T-helper 1 cell treated with Interleukin-12 subunit alpha and Interleukin-12 subunit beta and Interleukin-4 antibody, amounts not matched to agents 30 μg/mL and 1 μg/mL, for 36 hours (primary cell): ENCODE measurements at regions not wholly inside any gene's neighbourhood (a gene's known extent, or its start where the extent isn't known, plus 50 kb on each side); places are given as distances from the start of the nearest gene placed in this dataset.

Experiments
- H3K27ac Mint-ChIP-seq: one replicate; pipeline ENCODE4 v1.8.0; 2021; ENCODE audit warnings: mild to moderate bottlenecking, mixed read lengths
- H3K27me3 Mint-ChIP-seq: one replicate; pipeline ENCODE4 v1.8.0; 2021; ENCODE audit warnings: low read depth, mixed read lengths
- H3K36me3 Mint-ChIP-seq: one replicate; pipeline ENCODE4 v1.8.0; 2021; ENCODE audit warnings: low read depth, mixed read lengths
- H3K4me1 Mint-ChIP-seq: one replicate; pipeline ENCODE4 v1.8.0; 2021; ENCODE audit warnings: low read depth, mixed read lengths
- H3K4me3 Mint-ChIP-seq: one replicate; pipeline ENCODE4 v1.8.0; 2021; ENCODE audit warnings: mild to moderate bottlenecking, moderate library complexity, mixed read lengths
- H3K9me3 Mint-ChIP-seq: one replicate; pipeline ENCODE4 v1.8.0; 2021; ENCODE audit warnings: mixed read lengths

- H3K36me3 Mint-ChIP-seq: no peaks in the 10 kb centered on the region
- H3K4me3 Mint-ChIP-seq: no peak overlapping the region
- no peaks in the 10 kb centered on the region for H3K4me1 Mint-ChIP-seq
- no peaks in the 10 kb centered on the region for H3K27me3 Mint-ChIP-seq
- no peaks in the 10 kb centered on the region for H3K9me3 Mint-ChIP-seq
- H3K27ac Mint-ChIP-seq: no peak overlapping the region
Measured at GRCh38 chr18:27412556-27412955, 227.4 kb upstream of the CHST9 start.

- Mint-ChIP-seq H3K27me3 (no peaks in the 10 kb centered on the region), H3K27ac (no peak overlapping the region), H3K9me3 (no peaks in the 10 kb centered on the region), H3K4me3 (no peak overlapping the region), H3K4me1 (no peaks in the 10 kb centered on the region), H3K36me3 (no peaks in the 10 kb centered on the region)
Measured at GRCh38 chr18:27411911-27412310, 226.8 kb upstream of the CHST9 start.

- H3K27ac Mint-ChIP-seq: no peak overlapping the region
- H3K9me3 Mint-ChIP-seq: no peaks in the 10 kb centered on the region
- H3K27me3 Mint-ChIP-seq: no peaks in the 10 kb centered on the region
- no peaks in the 10 kb centered on the region for H3K36me3 Mint-ChIP-seq
- no peak overlapping the region for H3K4me3 Mint-ChIP-seq
- H3K4me1 Mint-ChIP-seq: no peaks in the 10 kb centered on the region
Measured at GRCh38 chr18:27411013-27411412, 225.9 kb upstream of the CHST9 start.

- Mint-ChIP-seq H3K36me3 (no peaks in the 10 kb centered on the region), H3K4me1 (no peaks in the 10 kb centered on the region), H3K4me3 (no peak overlapping the region), H3K27ac (no peak overlapping the region), H3K27me3 (no peaks in the 10 kb centered on the region), H3K9me3 (no peaks in the 10 kb centered on the region)
Measured at GRCh38 chr18:27404855-27405254, 219.7 kb upstream of the CHST9 start.

GRCh38 chr18:27400001-27400400 is 214.9 kb upstream of the CHST9 start:
- H3K4me1 Mint-ChIP-seq: no peaks in the 10 kb centered on the region
- no peak overlapping the region for H3K27ac Mint-ChIP-seq
- no peaks in the 10 kb centered on the region for H3K9me3 Mint-ChIP-seq
- no peaks in the 10 kb centered on the region for H3K36me3 Mint-ChIP-seq
- H3K27me3 Mint-ChIP-seq: no peaks in the 10 kb centered on the region
- no peak overlapping the region for H3K4me3 Mint-ChIP-seq

GRCh38 chr18:27395752-27396151 is 210.6 kb upstream of the CHST9 start:
- Mint-ChIP-seq H3K27ac (no peak overlapping the region), H3K4me1 (no peaks in the 10 kb centered on the region), H3K27me3 (no peaks in the 10 kb centered on the region), H3K4me3 (no peak overlapping the region), H3K9me3 (peaks cover 4% of the 10 kb centered on the region), H3K36me3 (no peaks in the 10 kb centered on the region)

GRCh38 chr18:27394687-27395086 is 209.6 kb upstream of the CHST9 start:
- no peak overlapping the region for H3K4me3 Mint-ChIP-seq
- peaks cover 4% of the 10 kb centered on the region for H3K9me3 Mint-ChIP-seq
- H3K4me1 Mint-ChIP-seq: no peaks in the 10 kb centered on the region
- H3K27ac Mint-ChIP-seq: no peak overlapping the region
- H3K27me3 Mint-ChIP-seq: no peaks in the 10 kb centered on the region
- no peaks in the 10 kb centered on the region for H3K36me3 Mint-ChIP-seq

- Mint-ChIP-seq H3K36me3 (no peaks in the 10 kb centered on the region), H3K27me3 (no peaks in the 10 kb centered on the region), H3K27ac (no peak overlapping the region), H3K9me3 (peaks cover 4% of the 10 kb centered on the region), H3K4me1 (peaks cover 5% of the 10 kb centered on the region), H3K4me3 (no peak overlapping the region)
Measured at GRCh38 chr18:27382567-27383216, 197.6 kb upstream of the CHST9 start.

GRCh38 chr18:27378431-27379095 is 193.5 kb upstream of the CHST9 start:
- H3K27ac Mint-ChIP-seq: peak overlapping the region; percentile 66
- no peaks in the 10 kb centered on the region for H3K27me3 Mint-ChIP-seq
- H3K36me3 Mint-ChIP-seq: peaks cover 1% of the 10 kb centered on the region
- peaks cover 5% of the 10 kb centered on the region for H3K4me1 Mint-ChIP-seq
- no peaks in the 10 kb centered on the region for H3K9me3 Mint-ChIP-seq
- H3K4me3 Mint-ChIP-seq: no peak overlapping the region

- Mint-ChIP-seq H3K36me3 (peaks cover 1% of the 10 kb centered on the region), H3K4me3 (no peak overlapping the region), H3K27ac (no peak overlapping the region), H3K27me3 (no peaks in the 10 kb centered on the region), H3K4me1 (peaks cover 5% of the 10 kb centered on the region), H3K9me3 (no peaks in the 10 kb centered on the region)
Measured at GRCh38 chr18:27377251-27377650, 192.1 kb upstream of the CHST9 start.

GRCh38 chr18:27372386-27372785 is 187.3 kb upstream of the CHST9 start:
- Mint-ChIP-seq H3K27ac (no peak overlapping the region), H3K9me3 (no peaks in the 10 kb centered on the region), H3K27me3 (no peaks in the 10 kb centered on the region), H3K36me3 (peaks cover 1% of the 10 kb centered on the region), H3K4me1 (no peaks in the 10 kb centered on the region), H3K4me3 (no peak overlapping the region)

GRCh38 chr18:27366665-27367064 is 181.6 kb upstream of the CHST9 start:
- Mint-ChIP-seq H3K4me3 (no peak overlapping the region), H3K27me3 (no peaks in the 10 kb centered on the region), H3K9me3 (peaks cover 3% of the 10 kb centered on the region), H3K4me1 (no peaks in the 10 kb centered on the region), H3K27ac (no peak overlapping the region), H3K36me3 (no peaks in the 10 kb centered on the region)

GRCh38 chr18:27366151-27366550 is 181.0 kb upstream of the CHST9 start:
- Mint-ChIP-seq H3K27me3 (no peaks in the 10 kb centered on the region), H3K4me3 (no peak overlapping the region), H3K9me3 (peaks cover 3% of the 10 kb centered on the region), H3K4me1 (no peaks in the 10 kb centered on the region), H3K27ac (no peak overlapping the region), H3K36me3 (no peaks in the 10 kb centered on the region)

GRCh38 chr18:27363872-27364271 is 178.8 kb upstream of the CHST9 start:
- Mint-ChIP-seq H3K27ac (no peak overlapping the region), H3K4me3 (no peak overlapping the region), H3K27me3 (no peaks in the 10 kb centered on the region), H3K9me3 (peaks cover 3% of the 10 kb centered on the region), H3K36me3 (no peaks in the 10 kb centered on the region), H3K4me1 (no peaks in the 10 kb centered on the region)

GRCh38 chr18:27361477-27361876 is 176.4 kb upstream of the CHST9 start:
- Mint-ChIP-seq H3K4me3 (no peak overlapping the region), H3K27me3 (no peaks in the 10 kb centered on the region), H3K4me1 (no peaks in the 10 kb centered on the region), H3K27ac (no peak overlapping the region), H3K9me3 (no peaks in the 10 kb centered on the region), H3K36me3 (no peaks in the 10 kb centered on the region)
